Endothelial cell (in vitro differentiated cells): ENCODE measurements at regions not wholly inside any gene's neighbourhood (a gene's known extent, or its start where the extent isn't known, plus 50 kb on each side); places are given as distances from the start of the nearest gene placed in this dataset.

Experiments
- DNase-seq: peaks from one replicate; pipeline ENCODE4 v3.0.0; 2021; ENCODE audit warnings: low spot score
- H3K27ac Mint-ChIP-seq: one replicate; pipeline ENCODE4 v1.8.0; 2021; ENCODE audit warnings: mixed read lengths, inconsistent platforms; ENCODE audit not compliant: unreplicated experiment
- H3K27me3 Mint-ChIP-seq: one replicate; pipeline ENCODE4 v1.8.0; 2021; ENCODE audit warnings: mild to moderate bottlenecking, moderate library complexity, mixed read lengths, inconsistent platforms; ENCODE audit not compliant: unreplicated experiment
- H3K36me3 Mint-ChIP-seq: one replicate; pipeline ENCODE4 v1.8.0; 2021; ENCODE audit warnings: mild to moderate bottlenecking, low read depth, mixed read lengths, inconsistent platforms; ENCODE audit not compliant: unreplicated experiment
- H3K4me1 Mint-ChIP-seq: one replicate; pipeline ENCODE4 v1.8.0; 2021; ENCODE audit warnings: mild to moderate bottlenecking, mixed read lengths, inconsistent platforms; ENCODE audit not compliant: unreplicated experiment
- H3K4me3 Mint-ChIP-seq: one replicate; pipeline ENCODE4 v1.8.0; 2021; ENCODE audit warnings: mild to moderate bottlenecking, mixed read lengths, inconsistent platforms; ENCODE audit not compliant: unreplicated experiment
- H3K9me3 Mint-ChIP-seq: one replicate; pipeline ENCODE4 v1.8.0; 2021; ENCODE audit warnings: mixed read lengths, inconsistent platforms; ENCODE audit not compliant: unreplicated experiment
- TF ChIP-seq, protein P1 (sequence below): fragments of 200-600 bp; sonication (generic); IDR thresholded peaks from one replicate; pipeline ENCODE4 v1.5.0; 2021; ENCODE audit warnings: antibody characterized with exemption; ENCODE audit not compliant: unreplicated experiment

DNA sequence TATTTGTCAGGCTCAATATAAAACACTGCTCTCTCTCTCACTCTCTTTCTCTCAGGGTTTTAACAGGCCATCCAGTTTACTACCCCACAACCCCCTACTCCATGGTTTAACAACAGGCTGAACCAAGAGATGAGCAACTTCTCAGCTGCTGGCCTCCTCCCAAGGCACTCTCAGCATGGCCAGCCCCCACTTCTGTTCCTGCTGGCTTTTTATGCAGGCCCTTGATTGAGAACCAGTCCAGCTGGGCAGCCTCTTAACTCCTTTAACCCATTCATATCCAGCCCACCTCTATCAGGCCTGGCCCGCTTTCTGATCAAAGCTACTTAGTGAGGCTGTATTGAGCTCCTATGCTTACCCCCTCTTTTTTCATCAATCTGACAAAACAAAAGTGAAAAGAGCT, 346.8 kb upstream of the POU3F2 start:
- H3K27me3 Mint-ChIP-seq = peaks cover 2% of the 10 kb centered on the region
- peaks cover 34% of the 10 kb centered on the region for H3K4me1 Mint-ChIP-seq
- TF ChIP-seq, protein P1, sequence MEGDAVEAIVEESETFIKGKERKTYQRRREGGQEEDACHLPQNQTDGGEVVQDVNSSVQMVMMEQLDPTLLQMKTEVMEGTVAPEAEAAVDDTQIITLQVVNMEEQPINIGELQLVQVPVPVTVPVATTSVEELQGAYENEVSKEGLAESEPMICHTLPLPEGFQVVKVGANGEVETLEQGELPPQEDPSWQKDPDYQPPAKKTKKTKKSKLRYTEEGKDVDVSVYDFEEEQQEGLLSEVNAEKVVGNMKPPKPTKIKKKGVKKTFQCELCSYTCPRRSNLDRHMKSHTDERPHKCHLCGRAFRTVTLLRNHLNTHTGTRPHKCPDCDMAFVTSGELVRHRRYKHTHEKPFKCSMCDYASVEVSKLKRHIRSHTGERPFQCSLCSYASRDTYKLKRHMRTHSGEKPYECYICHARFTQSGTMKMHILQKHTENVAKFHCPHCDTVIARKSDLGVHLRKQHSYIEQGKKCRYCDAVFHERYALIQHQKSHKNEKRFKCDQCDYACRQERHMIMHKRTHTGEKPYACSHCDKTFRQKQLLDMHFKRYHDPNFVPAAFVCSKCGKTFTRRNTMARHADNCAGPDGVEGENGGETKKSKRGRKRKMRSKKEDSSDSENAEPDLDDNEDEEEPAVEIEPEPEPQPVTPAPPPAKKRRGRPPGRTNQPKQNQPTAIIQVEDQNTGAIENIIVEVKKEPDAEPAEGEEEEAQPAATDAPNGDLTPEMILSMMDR = no peak
- no peaks in the 10 kb centered on the region for H3K36me3 Mint-ChIP-seq
- H3K4me3 Mint-ChIP-seq = no peak overlapping the region
- DNase-seq = no peak
- no peak overlapping the region for H3K27ac Mint-ChIP-seq
- no peaks in the 10 kb centered on the region for H3K9me3 Mint-ChIP-seq

DNA sequence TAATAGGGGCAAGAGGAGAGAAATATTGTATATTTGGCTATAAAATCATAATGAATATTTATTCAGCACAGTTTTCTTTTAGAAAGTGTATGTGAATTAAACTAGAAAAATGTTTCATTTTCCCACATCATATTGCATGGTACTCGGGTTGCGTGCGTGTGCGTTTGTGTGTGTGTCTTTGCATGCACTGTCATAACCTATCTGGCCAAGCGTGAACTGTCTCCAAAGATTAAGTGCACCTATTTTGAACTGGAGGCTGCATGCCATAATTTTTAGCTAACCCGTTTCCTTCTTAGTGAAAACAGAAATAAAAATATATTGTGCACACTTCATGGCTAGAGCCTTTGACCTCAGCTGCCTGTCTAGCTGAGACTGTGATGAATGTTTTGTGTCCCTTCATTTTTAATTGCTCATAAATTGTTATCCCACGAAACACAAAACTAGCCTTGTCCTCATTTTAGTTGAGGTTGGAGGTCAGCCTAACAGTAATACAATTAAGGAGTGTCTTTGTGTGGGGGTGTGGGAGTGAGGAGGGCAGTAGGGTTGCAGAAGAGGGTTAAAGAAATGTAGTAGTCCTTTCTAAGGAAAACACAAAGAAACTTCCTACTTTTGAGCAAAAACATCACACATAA, 336.1 kb upstream of the POU3F2 start:
- no peaks in the 10 kb centered on the region for H3K27me3 Mint-ChIP-seq
- H3K4me1 Mint-ChIP-seq = no peaks in the 10 kb centered on the region
- TF ChIP-seq, protein P1 = no peak
- no peak overlapping the region for H3K27ac Mint-ChIP-seq
- H3K4me3 Mint-ChIP-seq = no peak overlapping the region
- no peaks in the 10 kb centered on the region for H3K36me3 Mint-ChIP-seq
- H3K9me3 Mint-ChIP-seq = no peaks in the 10 kb centered on the region
- no peak for DNase-seq

DNA sequence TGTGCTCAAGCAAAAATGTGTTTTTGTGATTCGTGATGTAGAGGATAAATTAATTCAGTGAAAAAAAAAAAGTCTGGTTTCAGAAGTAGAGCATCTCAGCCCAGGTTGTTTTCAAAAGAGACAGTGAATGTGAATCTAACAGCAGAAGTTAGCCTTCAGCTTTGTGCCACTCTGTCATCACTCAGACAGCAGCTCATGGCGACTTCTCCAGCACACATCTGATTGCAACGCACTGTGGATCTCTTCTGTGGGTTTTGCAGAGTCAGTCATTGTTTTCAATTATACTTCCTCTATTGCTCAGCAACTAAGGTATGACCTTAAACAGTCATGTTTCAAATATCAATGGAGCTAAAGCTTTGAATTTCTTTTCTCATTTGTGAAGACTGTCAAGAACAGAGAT, 335.5 kb upstream of the POU3F2 start:
- TF ChIP-seq, protein P1 = no peak
- Mint-ChIP-seq H3K36me3 (no peaks in the 10 kb centered on the region), H3K4me1 (no peaks in the 10 kb centered on the region), H3K27me3 (no peaks in the 10 kb centered on the region), H3K4me3 (no peak overlapping the region), H3K9me3 (no peaks in the 10 kb centered on the region), H3K27ac (no peak overlapping the region)
- DNase-seq = no peak

DNA sequence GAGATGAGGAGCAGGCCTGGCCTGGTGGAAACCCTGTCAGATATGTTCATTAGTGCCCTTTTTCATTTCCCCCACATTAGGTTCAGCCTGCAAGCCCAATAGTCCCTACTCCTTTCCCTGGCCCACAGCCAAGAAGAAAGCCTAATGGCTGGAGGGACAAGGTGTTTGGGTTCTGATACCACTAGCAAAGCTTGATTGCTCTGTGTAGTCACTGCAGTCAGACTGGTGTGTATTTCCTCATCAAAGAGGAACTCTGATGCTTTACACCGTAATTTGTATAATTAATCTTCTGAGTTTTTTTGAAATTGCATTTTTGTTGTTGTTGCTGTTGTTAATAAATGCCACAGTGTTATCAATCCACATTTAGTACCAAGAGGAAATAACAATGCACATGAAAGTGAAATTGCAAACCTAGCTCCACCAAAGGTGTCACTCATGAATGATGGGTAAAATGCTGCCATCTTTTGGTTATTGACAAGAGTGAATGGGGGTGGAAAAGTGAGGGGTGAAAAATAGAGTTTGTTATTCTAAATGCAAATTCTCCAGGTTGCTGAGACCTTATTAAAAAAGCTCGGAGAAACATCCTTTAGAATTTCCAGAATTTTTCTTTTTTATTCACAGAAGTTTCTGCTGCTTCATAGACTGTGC, 320.2 kb upstream of the POU3F2 start:
- H3K36me3 Mint-ChIP-seq = no peaks in the 10 kb centered on the region
- H3K9me3 Mint-ChIP-seq = no peaks in the 10 kb centered on the region
- TF ChIP-seq, protein P1 = no peak
- H3K4me1 Mint-ChIP-seq = no peaks in the 10 kb centered on the region
- H3K4me3 Mint-ChIP-seq = no peak overlapping the region
- DNase-seq = no peak
- no peaks in the 10 kb centered on the region for H3K27me3 Mint-ChIP-seq
- no peak overlapping the region for H3K27ac Mint-ChIP-seq

DNA sequence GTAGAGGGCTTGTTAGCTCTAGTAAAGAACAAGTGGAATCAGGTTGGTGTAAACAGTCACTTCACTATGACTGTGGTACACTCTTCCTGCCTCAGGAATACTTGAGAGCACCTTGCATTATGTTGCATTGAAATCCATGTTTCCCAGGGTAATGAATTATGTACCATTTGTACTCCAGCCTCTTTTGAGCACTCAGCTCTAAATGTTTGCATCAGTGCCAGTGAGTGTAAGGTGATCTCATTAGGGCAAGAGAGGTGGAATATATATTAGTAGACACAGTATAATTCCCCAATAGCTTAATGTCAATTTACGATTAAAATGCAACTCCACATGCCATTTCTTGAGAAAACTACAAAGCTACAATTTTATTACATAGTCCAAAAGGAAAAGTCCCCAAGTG, 319.6 kb upstream of the POU3F2 start:
- no peak for DNase-seq
- H3K4me3 Mint-ChIP-seq = no peak overlapping the region
- no peaks in the 10 kb centered on the region for H3K4me1 Mint-ChIP-seq
- H3K9me3 Mint-ChIP-seq = no peaks in the 10 kb centered on the region
- no peak overlapping the region for H3K27ac Mint-ChIP-seq
- no peaks in the 10 kb centered on the region for H3K36me3 Mint-ChIP-seq
- TF ChIP-seq, protein P1 = no peak
- H3K27me3 Mint-ChIP-seq = no peaks in the 10 kb centered on the region
